Lower leg skin (tissue), 3 donors: ENCODE measurements at regions not wholly inside any gene's neighbourhood (a gene's known extent, or its start where the extent isn't known, plus 50 kb on each side); places are given as distances from the start of the nearest gene placed in this dataset.

Experiments
- POLR2A ChIP-seq, 2 donors: fragments of 450-650 bp; IDR thresholded peaks; one replicate each; pipeline ENCODE4 v1.6.1; 2016 to 2017; ENCODE audit warnings: antibody characterized with exemption in 2 of 2, mild to moderate bottlenecking in 1 of 2, moderate library complexity in 1 of 2
- TF ChIP-seq, protein P1 (sequence below), 3 donors: fragments of 450-650 bp; IDR thresholded peaks; one replicate each; pipeline ENCODE4 v1.5.1; 2016; ENCODE audit warnings: antibody characterized with exemption in 3 of 3, mild to moderate bottlenecking in 3 of 3, moderate library complexity in 2 of 3

DNA sequence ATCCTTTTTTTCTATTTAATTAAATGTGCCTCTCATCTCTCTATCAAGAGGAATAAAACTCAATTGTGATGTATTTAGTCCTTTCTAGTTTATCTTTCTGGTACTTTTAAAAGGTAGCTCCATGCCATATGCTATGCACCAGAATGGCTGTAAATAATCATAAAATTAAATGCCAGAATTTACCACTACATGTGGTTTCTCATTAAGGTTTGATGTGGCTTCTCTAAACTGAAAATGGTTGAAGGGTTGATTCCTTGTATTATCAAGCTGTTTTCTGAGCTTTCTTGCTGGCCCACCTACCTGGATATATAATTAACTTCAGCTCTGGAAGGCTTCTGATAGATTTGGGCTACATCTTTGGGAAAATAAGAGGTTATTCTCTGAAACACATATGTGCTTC is 171.9 kb upstream of the RHOBTB1 start:
- TF ChIP-seq, protein P1, sequence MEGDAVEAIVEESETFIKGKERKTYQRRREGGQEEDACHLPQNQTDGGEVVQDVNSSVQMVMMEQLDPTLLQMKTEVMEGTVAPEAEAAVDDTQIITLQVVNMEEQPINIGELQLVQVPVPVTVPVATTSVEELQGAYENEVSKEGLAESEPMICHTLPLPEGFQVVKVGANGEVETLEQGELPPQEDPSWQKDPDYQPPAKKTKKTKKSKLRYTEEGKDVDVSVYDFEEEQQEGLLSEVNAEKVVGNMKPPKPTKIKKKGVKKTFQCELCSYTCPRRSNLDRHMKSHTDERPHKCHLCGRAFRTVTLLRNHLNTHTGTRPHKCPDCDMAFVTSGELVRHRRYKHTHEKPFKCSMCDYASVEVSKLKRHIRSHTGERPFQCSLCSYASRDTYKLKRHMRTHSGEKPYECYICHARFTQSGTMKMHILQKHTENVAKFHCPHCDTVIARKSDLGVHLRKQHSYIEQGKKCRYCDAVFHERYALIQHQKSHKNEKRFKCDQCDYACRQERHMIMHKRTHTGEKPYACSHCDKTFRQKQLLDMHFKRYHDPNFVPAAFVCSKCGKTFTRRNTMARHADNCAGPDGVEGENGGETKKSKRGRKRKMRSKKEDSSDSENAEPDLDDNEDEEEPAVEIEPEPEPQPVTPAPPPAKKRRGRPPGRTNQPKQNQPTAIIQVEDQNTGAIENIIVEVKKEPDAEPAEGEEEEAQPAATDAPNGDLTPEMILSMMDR (IDR thresholded peaks at IDR 0.05) = no peak
- TF ChIP-seq POLR2A (IDR thresholded peaks at IDR 0.05) = no peak
